KOPT-K1 (cell line): ENCODE measurements at regions not wholly inside any gene's neighbourhood (a gene's known extent, or its start where the extent isn't known, plus 50 kb on each side); places are given as distances from the start of the nearest gene placed in this dataset.

Experiments used
- H3K27ac ChIP-seq: fragments of 200-600 bp; sonication (generic); 2 replicates; pipeline ENCODE4 v1.5.1; 2016; ENCODE audit warnings: antibody characterized with exemption, mild to moderate bottlenecking, low read depth, low read length; ENCODE audit not compliant: poor library complexity, severe bottlenecking
- H3K36me3 ChIP-seq: fragments of 200-600 bp; sonication (generic); 2 replicates; pipeline ENCODE4 v1.5.1; 2017; ENCODE audit warnings: antibody characterized with exemption, mild to moderate bottlenecking, low read length, moderate library complexity; ENCODE audit not compliant: insufficient read depth
- H3K9me3 ChIP-seq: fragments of 200-600 bp; sonication (generic); 2 replicates; pipeline ENCODE4 v1.5.1; 2017; ENCODE audit warnings: antibody characterized with exemption, low read length, mild to moderate bottlenecking; ENCODE audit not compliant: insufficient read depth, poor library complexity, severe bottlenecking

DNA sequence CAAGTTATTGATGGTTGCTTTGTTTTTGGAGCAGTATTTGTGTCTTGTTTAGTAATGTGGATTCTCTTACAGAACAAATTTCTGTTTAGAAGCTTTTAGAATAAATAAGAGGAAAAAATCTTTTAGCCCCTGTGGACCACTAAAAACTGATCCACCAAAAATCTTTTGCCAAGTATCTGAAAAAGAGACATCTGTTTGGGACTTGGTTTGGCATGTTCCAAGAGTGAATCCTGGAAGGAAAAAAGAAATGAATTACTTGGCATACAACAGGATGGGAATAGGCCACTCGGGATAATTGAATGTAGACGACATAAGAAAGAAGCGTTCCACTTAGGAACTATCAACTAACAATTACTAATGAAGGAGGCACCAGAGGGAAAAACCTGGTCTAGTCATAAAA lies 1350.1 kb upstream of the C9orf72 start:
- no peak overlapping the region for H3K27ac ChIP-seq
- H3K36me3 ChIP-seq = no peaks in the 10 kb centered on the region
- no peaks in the 10 kb centered on the region for H3K9me3 ChIP-seq

DNA sequence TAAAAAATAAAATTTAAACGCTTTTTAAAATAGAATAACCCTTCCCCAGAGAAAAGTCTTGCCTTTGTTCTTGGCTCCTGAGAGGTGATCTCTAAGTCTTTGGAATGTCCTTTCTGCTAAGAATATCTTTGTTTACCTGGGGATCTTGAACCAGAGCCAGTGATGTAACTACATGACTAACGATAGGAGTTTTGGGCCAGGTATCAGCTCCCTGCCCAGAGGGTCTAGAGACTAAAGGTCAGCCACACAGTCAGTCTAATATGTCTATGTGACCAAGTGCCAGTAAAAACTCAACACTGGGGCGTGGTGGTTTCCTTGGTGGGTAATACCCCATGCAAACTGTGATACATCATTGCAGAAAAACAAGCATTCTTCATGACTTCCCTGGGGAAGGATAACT lies 1351.9 kb upstream of the C9orf72 start:
- no peak overlapping the region for H3K27ac ChIP-seq
- no peaks in the 10 kb centered on the region for H3K9me3 ChIP-seq
- H3K36me3 ChIP-seq = no peaks in the 10 kb centered on the region

DNA sequence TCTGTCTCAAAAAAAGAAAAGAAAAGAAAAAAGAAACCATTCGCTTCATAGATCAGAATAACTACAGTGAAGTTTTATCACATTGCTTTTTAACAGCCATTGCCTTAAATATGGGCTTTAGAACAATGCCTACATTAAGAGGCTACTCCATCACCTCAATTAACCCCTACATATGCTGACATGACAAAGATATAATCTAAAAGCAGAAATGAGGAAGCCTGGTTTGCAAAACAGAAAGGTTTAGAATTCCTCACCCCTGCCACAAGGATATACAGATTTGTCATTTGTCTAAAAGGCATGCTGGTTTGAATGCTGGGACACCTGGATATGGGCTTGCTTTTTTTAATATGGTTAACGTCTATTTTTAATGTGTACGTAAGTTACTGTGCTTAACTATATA lies 1353.0 kb upstream of the C9orf72 start:
- Histone ChIP-seq H3K36me3 (no peaks in the 10 kb centered on the region), H3K9me3 (no peaks in the 10 kb centered on the region), H3K27ac (no peak overlapping the region)

DNA sequence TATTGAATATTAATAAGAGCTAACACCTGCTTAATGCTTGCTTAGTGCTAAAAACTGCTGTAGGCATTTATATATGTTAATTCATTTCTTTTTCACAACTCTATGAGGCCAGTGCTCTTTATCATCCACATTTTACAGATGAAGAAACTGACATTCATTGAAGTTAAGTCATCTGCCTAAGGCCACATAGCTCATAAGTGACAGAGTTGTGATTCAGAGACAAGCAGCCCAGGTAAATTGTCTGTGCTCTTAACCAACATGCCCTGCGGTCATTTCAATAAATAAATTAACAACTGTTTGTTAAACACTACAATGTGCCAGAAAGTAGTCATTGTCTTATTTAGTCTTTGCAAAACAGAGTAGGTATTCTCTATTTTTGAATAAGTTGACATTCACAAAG lies 1354.4 kb upstream of the C9orf72 start:
- Histone ChIP-seq H3K9me3 (no peaks in the 10 kb centered on the region), H3K27ac (no peak overlapping the region), H3K36me3 (no peaks in the 10 kb centered on the region)

DNA sequence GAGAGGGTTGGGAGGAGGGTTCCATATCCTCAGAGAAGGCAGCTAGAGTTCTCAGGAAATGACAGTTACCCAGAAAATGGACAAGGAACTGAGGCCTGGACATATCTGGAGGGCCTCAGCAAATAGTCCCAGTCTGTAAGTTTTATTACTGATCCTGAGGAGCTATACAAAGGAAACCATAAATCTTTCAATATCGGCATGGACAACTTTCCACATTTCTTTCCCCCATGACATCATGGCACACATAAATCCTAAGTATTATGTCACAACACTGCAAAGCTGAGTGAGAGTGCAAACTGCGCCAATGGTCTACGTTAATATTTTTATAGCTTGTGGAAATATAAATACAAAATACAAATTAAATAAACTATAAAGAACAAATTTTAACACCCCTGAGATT lies 1356.2 kb upstream of the C9orf72 start:
- no peaks in the 10 kb centered on the region for H3K36me3 ChIP-seq
- H3K27ac ChIP-seq = no peak overlapping the region
- no peaks in the 10 kb centered on the region for H3K9me3 ChIP-seq

DNA sequence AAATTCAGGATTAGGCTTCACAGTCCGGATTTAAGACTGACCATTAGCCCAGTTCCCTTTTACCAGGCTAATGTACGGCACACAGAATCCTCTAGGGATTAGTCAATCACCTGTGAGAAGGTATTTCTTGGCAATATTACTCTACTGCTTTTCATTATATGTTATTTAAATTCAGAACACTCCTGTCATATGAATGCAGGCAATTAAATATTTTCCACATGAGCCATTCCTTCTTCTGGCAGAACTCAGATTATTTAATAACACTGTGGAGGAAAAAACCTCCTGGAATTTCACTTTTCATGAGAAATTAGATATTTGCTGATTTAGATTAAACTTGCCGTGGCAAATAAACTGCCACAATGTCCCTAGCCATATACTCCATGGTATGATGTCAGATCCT lies 1357.5 kb upstream of the C9orf72 start:
- Histone ChIP-seq H3K9me3 (no peaks in the 10 kb centered on the region), H3K27ac (no peak overlapping the region), H3K36me3 (no peaks in the 10 kb centered on the region)

DNA sequence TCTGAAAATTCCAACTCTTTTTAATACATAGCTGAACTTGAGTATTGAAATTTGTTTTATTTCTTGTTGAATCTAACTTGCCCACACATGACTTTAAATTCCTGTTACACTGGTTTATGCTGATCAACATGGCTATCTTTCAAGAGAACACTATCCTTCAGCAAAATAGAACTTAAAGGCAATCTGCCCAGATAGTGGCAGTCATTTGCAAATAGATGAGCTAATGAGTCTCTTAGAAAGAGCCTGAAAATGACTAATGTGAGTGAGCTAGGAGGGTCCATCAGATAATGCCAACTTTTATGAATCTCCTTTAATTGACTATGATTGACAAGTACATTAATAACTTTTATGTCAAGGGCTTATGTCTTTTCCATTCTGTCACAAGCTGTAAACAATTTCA lies 1360.8 kb upstream of the C9orf72 start:
- no peak overlapping the region for H3K27ac ChIP-seq
- H3K36me3 ChIP-seq = no peaks in the 10 kb centered on the region
- H3K9me3 ChIP-seq = no peaks in the 10 kb centered on the region

DNA sequence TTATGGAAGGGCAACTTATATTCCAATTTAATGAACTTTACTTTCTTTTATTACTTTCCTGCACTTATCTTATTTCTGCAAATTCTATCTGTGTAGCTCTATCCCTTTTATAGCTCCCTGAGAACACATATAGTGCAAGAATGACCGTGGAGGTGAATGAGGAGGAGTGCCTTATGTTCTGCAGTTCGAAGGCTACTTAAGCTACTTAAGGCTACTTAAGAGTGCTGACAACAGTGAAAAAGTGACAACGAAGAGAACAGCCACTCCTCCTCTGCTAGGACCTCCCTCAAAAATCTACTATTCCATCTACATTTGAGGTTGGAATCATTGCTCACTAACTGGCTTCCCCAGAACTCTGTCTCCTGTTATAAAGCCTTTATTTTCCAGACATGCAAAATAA lies 1365.7 kb upstream of the C9orf72 start:
- Histone ChIP-seq H3K27ac (no peak overlapping the region), H3K9me3 (no peaks in the 10 kb centered on the region), H3K36me3 (no peaks in the 10 kb centered on the region)

DNA sequence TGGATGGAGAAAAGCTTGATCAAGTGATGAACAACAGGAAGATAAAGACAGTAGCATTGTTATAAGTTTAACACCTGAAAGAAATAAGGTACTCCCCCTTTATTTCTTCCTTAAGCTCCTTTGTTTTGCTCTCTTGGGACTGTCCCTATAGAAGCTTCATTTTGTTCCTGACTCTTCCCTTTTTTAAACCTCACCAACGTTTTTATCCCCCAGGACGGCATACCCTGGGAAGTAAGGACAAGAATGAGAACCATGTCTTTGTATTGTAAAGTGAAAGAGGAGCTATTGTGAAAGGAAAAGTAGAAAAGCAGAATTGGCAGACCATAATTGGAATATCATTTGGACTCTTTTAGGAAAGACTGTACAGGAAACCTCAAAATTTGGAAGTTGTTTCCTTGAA lies 1368.6 kb upstream of the C9orf72 start:
- H3K36me3 ChIP-seq = no peaks in the 10 kb centered on the region
- H3K9me3 ChIP-seq = no peaks in the 10 kb centered on the region
- H3K27ac ChIP-seq = no peak overlapping the region

DNA sequence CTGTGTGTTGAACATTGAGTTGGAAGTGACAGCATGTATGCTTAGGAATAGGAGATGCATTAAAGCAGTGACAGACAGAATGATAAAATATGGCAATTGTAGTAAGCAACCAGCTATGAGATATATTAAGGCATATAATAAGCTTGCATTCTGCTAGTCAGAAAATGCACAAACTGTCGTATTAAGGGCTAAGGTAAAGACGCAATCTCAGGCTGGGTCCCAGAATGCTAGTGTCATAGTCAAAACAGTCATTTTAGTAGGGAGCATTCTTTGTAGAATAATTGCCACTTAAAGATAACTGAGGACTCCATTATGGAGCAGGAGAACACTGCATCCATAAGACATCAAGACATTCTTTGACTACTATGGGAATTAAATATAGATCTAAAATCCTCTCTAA lies 1369.7 kb upstream of the C9orf72 start:
- no peaks in the 10 kb centered on the region for H3K9me3 ChIP-seq
- no peaks in the 10 kb centered on the region for H3K36me3 ChIP-seq
- H3K27ac ChIP-seq = no peak overlapping the region

DNA sequence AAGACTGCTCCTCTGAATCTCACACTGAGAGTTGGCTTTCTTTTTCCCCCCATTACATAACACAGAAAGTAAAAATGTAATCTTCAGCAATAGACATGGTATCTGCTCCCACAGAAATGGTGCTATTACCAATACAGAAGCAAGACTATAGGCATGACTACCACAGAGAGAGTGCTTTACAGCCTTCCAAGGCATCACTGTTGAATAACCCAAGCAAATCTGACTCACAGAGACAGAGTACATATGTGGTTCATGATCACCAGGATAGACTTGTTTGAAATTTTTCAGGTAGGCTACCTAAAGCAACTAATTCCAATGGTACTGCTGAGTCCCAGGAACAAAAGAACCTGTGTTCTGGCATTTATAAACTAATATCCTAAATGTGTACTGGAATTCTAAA lies 1373.4 kb upstream of the C9orf72 start:
- Histone ChIP-seq H3K9me3 (no peaks in the 10 kb centered on the region), H3K36me3 (no peaks in the 10 kb centered on the region), H3K27ac (no peak overlapping the region)

DNA sequence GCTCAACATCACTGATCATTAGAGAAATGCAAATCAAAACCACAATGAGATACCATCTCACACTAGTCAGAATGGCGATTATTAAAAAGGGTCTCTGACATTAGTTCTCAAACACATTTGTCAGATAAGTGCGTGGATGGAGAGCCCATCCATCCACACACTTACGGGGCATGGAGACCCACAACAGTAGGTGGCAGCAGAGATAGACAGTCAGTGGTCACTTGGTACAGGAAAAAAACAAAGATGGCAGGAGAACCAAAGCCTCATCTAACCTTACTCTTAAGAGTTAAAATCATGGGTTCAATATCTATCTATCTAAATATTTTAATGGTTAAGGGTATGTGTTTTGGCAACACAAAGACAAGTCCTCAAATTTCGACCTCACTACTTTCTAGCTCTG lies 1378.7 kb upstream of the C9orf72 start:
- H3K27ac ChIP-seq = no peak overlapping the region
- no peaks in the 10 kb centered on the region for H3K9me3 ChIP-seq
- H3K36me3 ChIP-seq = no peaks in the 10 kb centered on the region

DNA sequence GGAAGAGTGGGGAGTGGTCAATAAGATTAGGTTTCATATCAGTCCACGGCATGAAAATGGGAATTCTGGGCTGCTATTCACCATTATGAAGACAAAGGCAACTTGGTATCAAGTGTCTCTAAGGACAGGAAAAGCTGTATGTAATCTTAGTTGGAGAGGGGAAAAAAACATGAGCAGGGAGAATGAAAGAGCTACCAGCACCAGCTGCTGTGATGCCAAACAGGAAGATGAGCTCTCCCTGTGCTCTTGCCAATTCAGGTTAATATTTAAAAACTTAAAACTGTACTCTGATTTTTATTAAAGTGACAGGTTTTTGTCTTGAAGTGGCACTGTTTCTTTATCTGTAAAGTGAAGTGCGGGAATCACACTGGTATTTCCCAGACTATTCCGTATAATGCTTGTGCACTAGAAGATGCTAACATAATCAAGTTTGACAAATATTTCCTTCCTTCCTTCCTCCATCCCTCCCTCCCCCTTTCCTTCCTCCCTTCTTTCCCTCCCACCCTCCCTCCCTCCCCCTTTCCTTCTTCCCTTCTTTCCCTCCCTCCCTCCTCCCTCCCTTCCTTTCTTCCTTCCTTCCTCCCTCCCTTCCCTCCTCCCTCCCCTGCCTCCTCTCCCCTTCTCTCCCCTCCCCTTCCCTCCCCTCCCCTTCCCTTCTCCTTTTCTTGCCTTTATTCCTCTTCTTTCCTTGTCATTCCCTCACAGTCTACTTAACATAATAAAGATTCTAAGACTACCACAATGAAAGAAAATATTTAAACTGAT lies 1383.0 kb upstream of the C9orf72 start:
- no peaks in the 10 kb centered on the region for H3K36me3 ChIP-seq
- H3K9me3 ChIP-seq = no peaks in the 10 kb centered on the region
- H3K27ac ChIP-seq = no peak overlapping the region

DNA sequence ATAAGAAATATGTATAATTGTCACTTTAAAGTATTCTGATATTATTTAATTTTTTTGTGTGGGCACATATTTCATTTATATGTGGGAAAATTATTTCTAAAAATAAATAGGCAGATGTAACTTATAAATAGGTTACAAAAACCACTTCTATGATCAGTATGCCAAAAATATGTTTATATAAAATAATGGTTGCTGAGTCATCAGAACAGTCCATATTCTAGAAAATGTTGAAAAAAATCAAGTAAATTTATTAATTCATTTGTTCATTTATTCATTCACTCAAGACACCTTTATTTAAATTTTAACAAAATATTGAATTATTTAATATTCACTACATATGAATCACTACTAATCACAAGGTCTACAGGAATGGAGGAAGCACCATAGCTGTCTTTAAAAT lies 1387.3 kb upstream of the C9orf72 start:
- Histone ChIP-seq H3K27ac (no peak overlapping the region), H3K9me3 (no peaks in the 10 kb centered on the region), H3K36me3 (no peaks in the 10 kb centered on the region)

DNA sequence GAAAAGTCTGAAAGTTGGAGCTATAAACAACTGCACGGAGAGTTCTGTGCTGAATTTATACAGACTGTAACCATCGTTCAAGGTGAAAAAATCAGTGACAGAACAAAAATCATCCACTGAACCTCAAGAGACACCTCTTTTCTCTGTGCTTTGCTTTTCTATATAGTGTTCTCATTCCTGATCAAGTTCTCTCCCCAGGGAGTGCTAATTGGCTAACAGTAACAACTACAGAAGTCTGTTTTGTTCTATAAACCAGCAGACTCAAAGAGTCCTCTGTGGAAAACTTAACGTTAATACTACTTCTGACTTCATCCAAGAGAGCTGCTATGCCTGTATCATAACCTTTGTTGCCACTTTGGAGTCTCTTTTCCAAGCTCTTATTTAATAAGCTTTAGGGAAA lies 1388.3 kb upstream of the C9orf72 start:
- no peaks in the 10 kb centered on the region for H3K36me3 ChIP-seq

DNA sequence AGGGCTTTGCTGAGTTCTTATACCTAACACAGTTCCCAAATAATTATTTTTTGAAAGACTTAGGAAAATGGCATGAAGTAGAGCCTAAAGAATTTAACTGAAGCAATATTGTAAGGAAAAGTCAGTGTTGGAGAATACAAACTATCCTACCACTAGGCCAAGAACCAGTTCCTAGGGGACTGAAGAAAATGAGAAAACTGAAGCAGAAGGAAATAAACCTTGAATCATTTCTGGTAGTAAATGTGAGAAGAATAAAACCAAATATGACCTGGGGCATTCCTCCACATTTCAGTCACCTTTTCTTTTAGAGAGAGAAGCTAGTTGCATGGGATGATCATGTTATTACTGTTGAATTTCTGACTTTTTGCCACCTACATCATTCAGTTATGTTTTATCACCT lies 1393.9 kb upstream of the C9orf72 start:
- Histone ChIP-seq H3K9me3 (peaks cover 3% of the 10 kb centered on the region), H3K36me3 (no peaks in the 10 kb centered on the region), H3K27ac (no peak overlapping the region)

More for the DNA sequence above, 1388.3 kb upstream of the C9orf72 start:
- Histone ChIP-seq H3K27ac (no peak overlapping the region), H3K9me3 (no peaks in the 10 kb centered on the region)
